ENCODE measurements at regions not wholly inside any gene's neighbourhood (a gene's known extent, or its start where the extent isn't known, plus 50 kb on each side); places are given as distances from the start of the nearest gene placed in this dataset.

- Histone ChIP-seq H3K36me3 (ENCODE audit: control insufficient read depth, insufficient read depth, low read length) (no peaks in the 10 kb centered on the region), H3K9ac (no peak overlapping the region), H3K27me3 (ENCODE audit: control insufficient read depth, insufficient read depth, low read length) (no peaks in the 10 kb centered on the region), H3K4me1 (no peaks in the 10 kb centered on the region), H3K79me2 (no peaks in the 10 kb centered on the region), H3K27ac (no peak overlapping the region), H3K4me3 (ENCODE audit: low read depth, low read length) (no peak overlapping the region), H3K4me2 (ENCODE audit: low read length) (no peak overlapping the region), H2AFZ (no peak overlapping the region), H3K9me3 (ENCODE audit: control insufficient read depth, low read length) (no peaks in the 10 kb centered on the region)
- TF ChIP-seq CTCF (IDR thresholded peaks at IDR 0.05) = no peak
Measured at GRCh38 chr12:74482115-74482514, 55.5 kb upstream of the ATXN7L3B start.

DNA sequence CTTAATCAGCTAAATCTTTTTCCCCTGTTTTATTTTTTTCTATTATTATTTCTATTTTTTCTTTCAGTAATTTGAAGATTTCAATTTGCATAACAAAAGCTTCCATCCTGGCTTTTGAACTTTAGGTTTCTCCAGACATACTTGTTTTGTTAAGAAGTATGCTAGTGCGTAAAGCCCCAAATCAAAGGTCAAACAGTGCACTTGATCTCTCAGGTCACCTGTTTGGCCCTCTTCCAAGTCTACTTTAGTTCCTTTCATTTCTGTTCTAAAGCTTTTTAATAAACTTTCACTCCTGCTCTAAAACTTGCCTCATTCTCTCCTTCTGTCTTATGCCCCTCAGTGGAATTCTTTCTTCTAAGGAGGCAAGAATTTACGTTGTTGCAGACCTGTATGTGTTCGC, 54.6 kb upstream of the ATXN7L3B start:
- Histone ChIP-seq H3K4me3 (ENCODE audit: low read depth, low read length) (no peak overlapping the region), H3K9me3 (ENCODE audit: control insufficient read depth, low read length) (no peaks in the 10 kb centered on the region), H3K36me3 (ENCODE audit: control insufficient read depth, insufficient read depth, low read length) (no peaks in the 10 kb centered on the region), H3K4me2 (ENCODE audit: low read length) (no peak overlapping the region), H3K27ac (no peak overlapping the region), H3K9ac (no peak overlapping the region), H3K4me1 (no peaks in the 10 kb centered on the region), H3K79me2 (no peaks in the 10 kb centered on the region), H2AFZ (no peak overlapping the region), H3K27me3 (ENCODE audit: control insufficient read depth, insufficient read depth, low read length) (no peaks in the 10 kb centered on the region)
- no peak for TF ChIP-seq CTCF (IDR thresholded peaks at IDR 0.05)
